DOHH2 (cell line): ENCODE measurements at regions not wholly inside any gene's neighbourhood (a gene's known extent, or its start where the extent isn't known, plus 50 kb on each side); places are given as distances from the start of the nearest gene placed in this dataset.

Experiments
- H3F3A ChIP-seq: fragments of 200-600 bp; sonication (generic), shearing (Covaris generic); 2 replicates; pipeline ENCODE4 v1.6.0; 2016; ENCODE audit warnings: antibody characterized with exemption, mild to moderate bottlenecking; ENCODE audit not compliant: control insufficient read depth, insufficient read depth
- H3K27ac ChIP-seq: fragments of 200-600 bp; sonication (generic); 2 replicates; pipeline ENCODE4 v1.5.1; 2014; ENCODE audit warnings: low read depth, mild to moderate bottlenecking, low read length, moderate library complexity
- H3K27me3 ChIP-seq: fragments of 200-600 bp; sonication (generic); 2 replicates; pipeline ENCODE4 v1.6.1; 2014; ENCODE audit warnings: mild to moderate bottlenecking, low read length, mixed read lengths; ENCODE audit not compliant: control insufficient read depth
- H3K36me3 ChIP-seq: fragments of 200-600 bp; sonication (generic); 2 replicates; pipeline ENCODE4 v1.6.1; 2014; ENCODE audit warnings: mild to moderate bottlenecking, low read length, moderate library complexity, mixed read lengths; ENCODE audit not compliant: control insufficient read depth
- H3K4me1 ChIP-seq: fragments of 200-600 bp; sonication (generic); 2 replicates; pipeline ENCODE4 v1.6.1; 2014; ENCODE audit warnings: mild to moderate bottlenecking, low read length, mixed read lengths; ENCODE audit not compliant: control insufficient read depth
- H3K4me2 ChIP-seq: fragments of 200-600 bp; sonication (generic); 2 replicates; pipeline ENCODE4 v1.6.0; 2014; ENCODE audit warnings: mild to moderate bottlenecking, low read length, moderate library complexity
- H3K4me3 ChIP-seq: fragments of 200-600 bp; sonication (generic); 2 replicates; pipeline ENCODE4 v1.5.1; 2014; ENCODE audit warnings: mild to moderate bottlenecking, low read length, mixed read lengths
- H3K79me2 ChIP-seq: fragments of 200-600 bp; sonication (generic); 2 replicates; pipeline ENCODE4 v1.6.1; 2014; ENCODE audit warnings: mild to moderate bottlenecking, low read length, mixed read lengths; ENCODE audit not compliant: control insufficient read depth
- H3K9me2 ChIP-seq: fragments of 200-600 bp; sonication (generic); replicated peaks from 2 replicates; pipeline ENCODE4 v1.6.1; 2014; ENCODE audit warnings: mild to moderate bottlenecking, low read length, mixed read lengths; ENCODE audit not compliant: control insufficient read depth
- H3K9me3 ChIP-seq: fragments of 200-600 bp; sonication (generic); 2 replicates; pipeline ENCODE4 v1.6.1; 2014; ENCODE audit warnings: antibody characterized with exemption, low read length, mixed read lengths; ENCODE audit not compliant: control insufficient read depth, insufficient read depth
- H4K20me1 ChIP-seq: fragments of 200-600 bp; sonication (generic); 2 replicates; pipeline ENCODE4 v1.6.0; 2014; ENCODE audit warnings: low read depth, mild to moderate bottlenecking, antibody characterized with exemption, low read length, moderate library complexity; ENCODE audit not compliant: control insufficient read depth, insufficient read depth
- CTCF ChIP-seq: fragments of 200-600 bp; sonication (generic); IDR thresholded peaks from one replicate; pipeline ENCODE4 v1.5.1; 2014; ENCODE audit warnings: antibody characterized with exemption, mild to moderate bottlenecking, low read depth, low read length; ENCODE audit not compliant: poor library complexity, severe bottlenecking
- EZH2phosphoT487 ChIP-seq: fragments of 200-600 bp; sonication (generic); IDR thresholded peaks from 2 replicates; pipeline ENCODE4 v1.6.1; 2017; ENCODE audit warnings: borderline replicate concordance, mild to moderate bottlenecking, antibody characterized with exemption, low read length, moderate library complexity, mixed read lengths

DNA sequence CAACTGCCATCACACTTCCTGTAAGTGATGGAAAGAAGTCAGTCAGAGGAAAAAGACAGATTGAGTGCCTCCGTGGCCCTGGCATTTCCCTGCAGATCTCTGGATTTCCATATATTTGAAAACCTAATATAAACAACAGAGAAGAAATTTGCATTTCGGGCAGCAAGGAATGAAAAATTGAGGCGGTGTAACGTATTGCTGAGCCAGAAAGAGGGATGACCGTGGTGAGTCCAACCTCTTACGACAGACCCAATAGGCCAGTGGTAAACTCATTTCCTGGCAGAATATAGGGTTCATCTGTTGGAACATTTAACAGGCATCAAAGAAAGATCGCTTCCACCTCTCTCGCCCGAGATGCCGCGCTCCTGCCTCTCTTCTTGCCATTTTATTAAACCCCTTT, 336.5 kb downstream of the MIAT start:
- Histone ChIP-seq H3K27me3 (no peaks in the 10 kb centered on the region), H3K27ac (no peak overlapping the region), H3F3A (no peaks in the 10 kb centered on the region), H3K79me2 (no peaks in the 10 kb centered on the region), H3K36me3 (no peaks in the 10 kb centered on the region), H3K9me2 (no peaks in the 10 kb centered on the region), H3K4me3 (no peak overlapping the region), H3K9me3 (no peaks in the 10 kb centered on the region), H3K4me1 (no peaks in the 10 kb centered on the region), H4K20me1 (no peaks in the 10 kb centered on the region), H3K4me2 (no peak overlapping the region)
- TF ChIP-seq CTCF (no peak), EZH2phosphoT487 (no peak)

DNA sequence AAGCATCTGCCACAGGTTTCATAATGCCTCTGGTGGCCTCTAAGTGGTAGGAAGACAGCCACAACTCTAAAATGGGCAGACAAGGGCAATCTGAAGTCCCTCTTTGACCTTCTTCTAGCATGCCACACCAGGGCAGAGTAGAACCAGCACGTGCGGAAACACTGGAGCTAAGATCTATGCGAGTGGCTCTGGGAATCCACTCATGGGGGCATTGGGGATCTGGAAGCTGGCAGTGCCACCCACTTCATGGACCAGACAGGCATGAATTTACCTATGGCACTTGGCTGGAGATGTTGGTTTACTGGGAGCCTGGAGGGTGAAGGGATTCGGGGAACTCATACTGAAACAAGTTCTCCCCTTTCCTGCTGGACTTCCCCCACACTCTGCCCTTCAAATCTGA, 337.4 kb downstream of the MIAT start:
- H3K4me2 ChIP-seq, result no peak overlapping the region
- H3K9me3 ChIP-seq, result no peaks in the 10 kb centered on the region
- H4K20me1 ChIP-seq, result no peaks in the 10 kb centered on the region
- no peak overlapping the region for H3K4me3 ChIP-seq
- H3K27ac ChIP-seq, result no peak overlapping the region
- no peaks in the 10 kb centered on the region for H3K27me3 ChIP-seq
- no peaks in the 10 kb centered on the region for H3K4me1 ChIP-seq
- no peaks in the 10 kb centered on the region for H3F3A ChIP-seq
- no peaks in the 10 kb centered on the region for H3K9me2 ChIP-seq
- H3K36me3 ChIP-seq, result no peaks in the 10 kb centered on the region
- TF ChIP-seq EZH2phosphoT487 (no peak), CTCF (no peak)
- no peaks in the 10 kb centered on the region for H3K79me2 ChIP-seq

DNA sequence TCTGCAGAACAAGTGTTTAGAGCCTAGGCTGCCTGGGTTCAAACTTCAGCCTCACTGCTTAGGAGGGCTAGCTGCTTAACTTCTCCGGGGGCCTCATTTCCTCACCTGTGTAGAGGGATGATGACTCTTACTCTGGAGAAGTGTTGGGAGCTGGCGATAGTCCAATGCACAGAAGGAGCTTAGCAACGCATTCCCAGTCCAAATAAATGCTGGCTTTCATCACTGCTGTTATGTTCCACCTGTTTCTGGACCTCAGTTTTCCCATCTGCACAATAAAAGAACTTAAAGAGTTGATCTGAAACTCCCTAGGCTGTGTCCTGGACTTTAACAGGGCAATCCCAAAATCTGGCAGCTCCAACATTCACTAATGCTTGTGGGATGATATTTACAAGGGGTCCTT, 337.8 kb downstream of the MIAT start:
- Histone ChIP-seq H3K36me3 (no peaks in the 10 kb centered on the region), H3K27ac (no peak overlapping the region), H3K4me2 (no peak overlapping the region), H3K4me1 (no peaks in the 10 kb centered on the region), H4K20me1 (no peaks in the 10 kb centered on the region), H3K4me3 (no peak overlapping the region), H3K9me3 (no peaks in the 10 kb centered on the region), H3K79me2 (no peaks in the 10 kb centered on the region), H3F3A (no peaks in the 10 kb centered on the region), H3K9me2 (no peaks in the 10 kb centered on the region), H3K27me3 (no peaks in the 10 kb centered on the region)
- TF ChIP-seq EZH2phosphoT487, result no peak
- no peak for TF ChIP-seq CTCF

DNA sequence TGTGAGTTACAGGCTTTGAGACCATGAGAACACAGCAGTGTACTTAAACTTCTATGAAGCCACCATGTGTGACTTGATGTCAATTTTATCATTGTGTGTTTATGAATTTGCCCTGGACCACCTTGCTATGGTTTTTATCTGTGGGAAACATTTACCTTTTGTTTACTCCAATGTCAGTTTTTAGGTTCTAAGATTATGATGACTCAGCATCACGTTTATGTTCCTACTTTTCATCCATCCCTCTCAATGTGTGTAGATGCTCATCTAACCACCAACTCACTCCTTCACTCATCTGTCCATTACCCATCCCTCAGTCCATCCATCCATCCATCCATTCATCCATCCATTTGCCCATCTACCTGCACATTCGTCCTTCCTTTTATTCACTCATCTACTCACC, 338.8 kb downstream of the MIAT start:
- Histone ChIP-seq H3K4me1 (no peaks in the 10 kb centered on the region), H3K9me2 (no peaks in the 10 kb centered on the region), H3K27me3 (no peaks in the 10 kb centered on the region), H4K20me1 (no peaks in the 10 kb centered on the region), H3K4me2 (no peak overlapping the region), H3K4me3 (no peak overlapping the region), H3K9me3 (no peaks in the 10 kb centered on the region), H3K36me3 (no peaks in the 10 kb centered on the region), H3K79me2 (no peaks in the 10 kb centered on the region), H3F3A (no peaks in the 10 kb centered on the region), H3K27ac (no peak overlapping the region)
- TF ChIP-seq EZH2phosphoT487 (no peak), CTCF (no peak)
